NCI-H460 (cell line): ENCODE measurements at regions not wholly inside any gene's neighbourhood (a gene's known extent, or its start where the extent isn't known, plus 50 kb on each side); places are given as distances from the start of the nearest gene placed in this dataset.
"Not testable (repeated sequence)": the region's sequence is repeated elsewhere in the genome, so short reads cannot be mapped to it uniquely, and the experiment has no call there.

ENCODE experiments used
- DNase-seq: peaks from one replicate; pipeline ENCODE4 v3.0.0-alpha.2; 2016; ENCODE audit warnings: low read depth; ENCODE audit errors: extremely low read depth

GRCh38 chr1:78203410-78203982 is 157.7 kb downstream of the GIPC2 start:
- DNase-seq, result not testable (repeated sequence)

DNA sequence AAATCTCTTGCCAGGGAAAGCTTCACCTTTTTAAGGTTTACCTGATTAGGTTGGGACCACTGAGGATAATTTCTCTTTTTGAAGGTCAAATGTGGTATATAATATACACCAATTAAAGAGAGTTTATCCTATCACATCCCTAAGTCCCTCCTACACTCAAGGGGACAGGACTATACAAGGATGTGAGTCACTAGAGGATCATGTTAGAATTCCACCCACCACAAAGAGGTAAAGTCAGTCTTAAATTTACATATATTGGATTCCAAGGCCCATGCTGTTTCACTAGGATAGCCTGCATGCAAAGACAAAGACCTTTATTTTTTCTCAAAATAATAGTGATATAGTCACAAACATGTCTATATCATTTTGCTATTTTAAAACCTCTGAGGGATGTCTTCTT is 164.4 kb downstream of the GIPC2 start:
- no peak for DNase-seq

- DNase-seq, result no peak
Measured at GRCh38 chr1:78211483-78212092, 165.8 kb downstream of the GIPC2 start.

DNA sequence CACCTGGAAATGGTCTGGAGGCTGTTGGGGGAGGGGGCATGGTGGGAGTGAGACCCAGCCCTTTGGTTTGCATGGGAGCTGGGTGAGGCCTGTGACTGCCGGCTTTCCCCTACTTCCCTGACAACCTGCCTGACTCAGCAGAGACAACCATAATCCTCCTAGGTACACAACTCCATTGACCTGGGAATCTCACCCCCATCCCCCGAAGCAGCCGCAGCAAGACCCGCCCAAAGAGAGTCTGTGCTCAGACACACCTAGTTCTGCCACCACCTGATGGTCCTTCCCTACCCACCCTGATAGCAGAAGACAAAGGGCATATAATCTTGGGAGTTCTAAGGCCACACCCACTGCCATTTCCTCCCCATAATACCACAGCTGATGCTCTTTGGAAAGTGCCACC is 168.6 kb downstream of the GIPC2 start:
- no peak for DNase-seq

DNA sequence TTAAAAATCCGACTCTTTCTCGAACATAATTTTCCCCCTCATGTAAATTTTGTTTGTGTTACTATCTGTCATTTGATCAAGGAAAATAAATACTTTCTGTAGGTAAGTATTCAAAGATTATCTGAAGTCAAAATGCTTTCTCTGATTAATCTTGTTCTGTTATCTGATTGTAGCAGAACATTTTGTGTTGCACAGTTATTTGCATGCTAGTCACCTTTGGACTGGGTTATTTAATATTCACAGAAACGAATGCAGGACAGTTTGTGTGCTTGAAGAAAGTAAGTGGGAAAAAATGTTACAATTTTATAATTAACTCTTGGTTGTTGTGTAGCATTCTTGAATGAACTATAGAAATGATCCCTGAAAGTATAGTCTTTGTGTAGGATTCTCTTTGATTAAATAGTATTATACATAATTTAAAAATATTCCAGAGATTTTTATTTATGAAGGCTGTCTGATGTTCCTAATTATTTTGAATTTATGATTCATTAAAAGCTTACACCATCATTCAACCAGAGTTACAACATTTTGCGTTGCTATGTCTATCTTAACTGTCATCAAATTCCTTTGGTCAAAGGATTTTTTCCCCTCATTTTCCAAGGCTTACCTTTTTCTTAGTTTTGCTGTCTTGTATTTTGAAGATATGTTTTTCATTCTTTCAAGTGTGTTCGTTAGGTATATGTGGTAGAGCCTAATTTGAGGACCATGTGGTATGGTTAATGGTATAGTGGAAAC is 176.6 kb downstream of the GIPC2 start:
- DNase-seq, result no peak

- no peak for DNase-seq
Measured at GRCh38 chr1:78222960-78223358, 177.2 kb downstream of the GIPC2 start.

GRCh38 chr1:78223417-78224215 is 177.8 kb downstream of the GIPC2 start:
- no peak for DNase-seq

- DNase-seq, result no peak
Measured at GRCh38 chr1:78224246-78224785, 178.6 kb downstream of the GIPC2 start.

DNA sequence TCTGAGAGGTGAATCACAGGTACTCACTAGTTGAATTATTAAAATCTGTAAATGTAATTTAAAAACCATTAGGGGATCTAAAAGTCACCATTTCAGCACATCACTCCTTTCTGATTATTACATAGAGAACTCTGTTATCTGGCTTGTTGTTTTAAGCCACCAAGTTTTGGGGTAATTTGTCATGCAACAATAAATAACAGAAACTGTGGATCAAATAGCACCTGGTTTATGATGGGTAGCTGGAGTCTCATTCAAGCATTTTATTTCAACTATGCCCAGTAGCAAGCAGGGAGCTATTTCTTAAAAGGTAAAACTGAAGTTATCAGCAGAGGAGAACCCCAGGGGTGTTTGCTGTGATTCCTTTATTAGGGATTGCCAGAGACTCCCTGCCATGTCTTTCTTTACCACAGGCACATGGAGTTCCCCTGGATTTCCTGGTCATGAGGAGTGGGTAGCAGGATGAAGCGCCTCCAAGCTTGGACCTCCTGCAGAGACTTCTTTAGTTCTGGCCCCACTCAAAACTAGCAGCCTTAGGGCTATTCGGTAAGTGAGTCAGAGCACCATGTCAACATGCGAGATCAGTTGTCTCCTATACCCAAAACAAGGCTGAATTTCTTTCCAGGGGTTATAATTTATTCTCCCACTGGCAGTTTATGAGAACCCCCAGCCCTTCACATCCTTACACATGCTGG is 179.2 kb downstream of the GIPC2 start:
- DNase-seq, result no peak

- no peak for DNase-seq
Measured at GRCh38 chr1:78226784-78227183, 181.0 kb downstream of the GIPC2 start.

- DNase-seq, result no peak
Measured at GRCh38 chr1:78227705-78228635, 182.2 kb downstream of the GIPC2 start.

GRCh38 chr1:78229344-78229743 is 183.6 kb downstream of the GIPC2 start:
- DNase-seq, result no peak

DNA sequence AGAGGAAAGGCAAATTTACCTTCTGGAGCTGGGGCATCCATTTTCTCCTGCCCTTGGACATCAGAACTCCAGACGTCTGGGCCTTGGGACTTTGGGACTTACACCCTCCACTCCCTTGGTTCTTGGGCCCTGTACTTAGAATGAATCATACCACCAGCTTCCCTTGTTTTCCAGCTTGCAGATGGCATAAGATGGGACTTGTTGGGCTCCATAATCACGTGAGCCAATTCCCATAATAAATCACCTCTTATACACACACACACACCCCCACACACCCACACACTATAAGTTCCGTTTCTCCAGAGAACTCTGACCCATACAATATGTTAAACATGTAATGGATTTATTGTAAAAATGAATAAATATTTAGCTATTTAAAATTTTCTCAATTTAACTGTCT is 185.7 kb downstream of the GIPC2 start:
- DNase-seq, result no peak

DNA sequence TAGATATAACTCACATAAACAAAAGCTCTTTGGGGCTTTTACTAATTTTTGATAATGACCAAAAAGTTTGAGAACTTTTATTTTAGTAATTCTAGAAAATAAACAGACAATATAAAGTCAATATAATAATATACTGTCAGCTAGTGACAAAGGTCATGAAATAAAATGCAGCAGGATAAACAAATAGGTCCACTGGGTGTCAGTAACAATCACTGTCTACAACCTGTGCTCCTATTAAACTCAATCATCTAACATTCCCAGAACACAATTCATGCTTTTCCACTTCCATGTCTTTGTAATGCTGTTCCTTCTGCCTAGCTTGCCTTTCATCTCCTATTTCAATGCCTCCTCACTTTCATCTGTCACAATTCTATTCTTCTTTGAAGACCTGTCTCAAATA is 186.1 kb downstream of the GIPC2 start:
- DNase-seq, result no peak

- no peak for DNase-seq
Measured at GRCh38 chr1:78232630-78233029, 186.9 kb downstream of the GIPC2 start.

DNA sequence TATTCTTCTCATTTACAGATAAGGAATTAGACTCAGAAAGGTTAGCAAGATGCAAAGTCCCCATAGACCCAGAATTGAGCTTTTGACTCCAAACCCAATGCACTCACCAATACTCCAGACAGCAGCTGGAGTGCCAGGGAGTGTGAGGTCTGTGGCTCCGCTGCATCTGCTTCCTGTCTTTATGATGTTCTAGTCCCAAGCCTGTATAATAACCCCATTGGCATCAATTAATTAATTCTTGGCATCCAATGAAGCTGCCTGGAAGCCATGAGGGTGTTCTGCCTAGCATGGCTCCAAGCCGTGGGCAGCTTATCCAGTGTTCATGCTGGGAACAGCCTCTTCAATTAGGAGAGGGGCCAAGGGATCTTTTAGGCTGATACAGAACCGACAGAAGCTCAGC is 188.7 kb downstream of the GIPC2 start:
- DNase-seq, result no peak

GRCh38 chr1:78236716-78237115 is 190.9 kb downstream of the GIPC2 start:
- no peak for DNase-seq

DNA sequence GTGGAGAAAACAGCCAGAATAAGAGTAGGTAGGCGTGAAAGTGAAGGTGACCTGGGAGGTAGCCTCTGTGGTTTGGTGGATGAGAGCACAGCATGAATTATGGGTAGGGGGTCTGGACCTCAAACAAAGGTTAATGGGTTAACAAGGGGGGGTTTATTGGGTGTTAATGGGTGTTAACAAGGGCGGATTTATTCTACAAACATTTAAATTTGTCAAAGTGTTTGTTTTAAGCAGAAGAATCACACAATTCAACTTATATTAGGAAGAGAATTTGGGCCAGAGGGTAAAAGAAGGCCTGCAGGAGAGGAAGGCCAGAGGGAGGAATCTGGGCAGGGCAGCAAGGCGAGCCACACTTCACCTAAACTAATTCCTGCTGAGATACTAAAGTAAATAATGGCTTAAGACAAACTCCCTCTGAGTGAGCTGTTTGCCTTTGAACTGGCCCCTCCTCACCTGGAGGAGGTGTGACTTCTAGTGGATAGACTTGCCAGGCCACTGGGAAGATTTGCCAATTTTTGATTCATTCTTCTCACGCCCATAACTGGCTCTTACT is 191.7 kb downstream of the GIPC2 start:
- no peak for DNase-seq

GRCh38 chr1:78240191-78240590 is 194.4 kb downstream of the GIPC2 start:
- no peak for DNase-seq
